ENCODE measurements at regions not wholly inside any gene's neighbourhood (a gene's known extent, or its start where the extent isn't known, plus 50 kb on each side); places are given as distances from the start of the nearest gene placed in this dataset.
"Not testable (repeated sequence)": the region's sequence is repeated elsewhere in the genome, so short reads cannot be mapped to it uniquely, and the experiment has no call there.

DNA sequence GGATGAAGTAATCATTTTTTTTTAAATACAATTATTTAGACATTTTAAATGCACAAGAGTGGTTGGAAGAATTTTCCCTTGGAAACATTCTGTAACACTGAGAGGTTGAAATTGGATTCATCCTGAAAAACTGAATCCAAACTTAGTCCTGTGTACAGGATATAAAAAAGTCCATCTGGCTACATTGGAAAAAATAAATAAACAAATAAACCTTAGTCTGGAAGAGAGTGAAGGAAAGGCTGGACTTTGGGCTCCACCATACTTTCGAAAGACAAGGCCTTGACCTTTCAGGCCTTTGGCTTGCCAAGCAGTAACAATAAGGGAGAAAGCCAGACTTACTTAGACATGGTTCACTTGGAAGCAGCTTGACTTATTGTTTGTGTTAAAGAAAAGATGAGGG lies 664.3 kb downstream of the TENT5A start:
- DNase-seq: no peak

DNA sequence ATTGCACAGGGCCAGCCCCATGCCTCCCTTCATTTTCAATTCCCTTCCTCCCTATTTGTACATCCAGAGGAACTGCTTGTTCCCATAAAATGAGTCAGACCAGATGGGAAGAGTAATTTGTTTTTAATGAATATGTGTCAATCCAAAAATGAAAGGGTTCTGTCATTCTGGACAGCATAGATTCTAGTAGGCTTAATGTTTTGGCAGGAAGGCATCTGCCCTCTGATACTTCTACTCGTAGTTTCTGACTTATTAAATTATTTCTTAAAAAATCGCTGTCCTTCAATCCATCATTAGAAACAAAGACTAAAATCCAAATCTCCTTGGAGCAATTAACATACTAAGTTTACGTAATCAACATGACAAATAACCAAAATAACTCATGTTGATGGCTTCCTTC lies 665.5 kb downstream of the TENT5A start:
- DNase-seq: no peak

DNA sequence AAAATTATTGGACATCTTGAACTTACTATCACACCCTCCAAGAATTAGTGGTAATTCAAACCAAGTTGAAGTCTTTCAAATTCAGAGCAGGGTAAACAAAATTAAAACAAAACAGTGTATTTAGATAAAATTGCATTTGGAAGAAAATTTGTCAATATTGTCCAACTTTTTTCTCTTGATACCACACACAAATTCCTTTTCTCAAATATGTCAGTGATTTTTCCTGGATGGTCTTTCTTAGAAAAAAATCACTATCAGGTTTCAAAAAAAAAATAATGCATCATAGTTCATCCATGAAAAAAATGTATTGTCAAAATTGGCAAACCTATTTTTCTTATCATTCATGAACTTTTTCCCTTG lies 667.1 kb downstream of the TENT5A start:
- no peak for DNase-seq

DNA sequence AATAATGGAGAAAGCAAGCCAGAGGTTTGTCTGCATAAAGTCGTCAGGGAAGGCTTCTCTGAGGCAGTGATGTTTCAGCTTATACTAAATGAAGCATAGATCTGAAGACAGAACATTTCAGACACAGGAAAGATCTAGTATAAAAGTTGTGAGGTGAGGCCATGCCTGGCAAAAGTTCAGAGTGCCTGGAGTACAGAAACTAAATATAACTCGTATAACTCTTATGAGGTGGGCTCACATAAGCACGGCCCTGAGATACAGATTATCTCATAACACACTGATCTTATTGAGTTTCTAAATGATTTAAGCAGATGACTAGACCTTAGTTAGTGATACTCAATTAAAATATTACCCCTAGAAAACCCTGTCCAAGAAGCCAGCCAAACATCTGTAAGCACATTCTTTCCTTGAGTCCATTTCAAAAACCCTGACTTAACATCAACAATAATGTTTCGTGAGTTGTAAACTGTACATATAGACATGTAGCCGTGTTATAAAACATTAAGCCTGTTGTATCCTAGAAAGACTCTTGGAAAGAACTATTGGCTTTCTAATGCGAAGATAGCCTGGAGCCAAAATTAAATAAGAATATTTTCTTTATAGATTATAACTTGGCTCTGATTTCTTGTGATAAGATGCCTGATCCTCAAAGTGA lies 667.6 kb downstream of the TENT5A start:
- no peak for DNase-seq

DNA sequence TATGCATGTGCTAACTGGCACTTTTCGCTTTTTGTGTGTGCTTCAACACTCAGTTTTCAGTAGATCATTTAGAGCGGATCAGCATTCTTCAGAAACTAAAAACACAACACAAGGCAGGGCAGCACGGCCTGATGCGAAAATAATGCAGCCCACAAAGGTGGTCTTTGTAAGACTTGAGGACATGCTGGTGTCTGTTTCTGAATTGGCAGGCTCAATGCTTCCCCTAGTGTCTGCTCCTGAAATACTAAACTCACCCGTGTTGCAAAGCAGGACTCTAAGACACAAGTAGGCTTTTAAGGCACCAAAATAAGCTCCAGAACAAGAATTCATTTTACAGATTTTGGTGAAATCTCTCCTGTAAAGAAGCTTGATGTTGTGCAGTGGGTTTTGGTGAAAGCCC lies 676.5 kb downstream of the TENT5A start:
- no peak for DNase-seq

DNA sequence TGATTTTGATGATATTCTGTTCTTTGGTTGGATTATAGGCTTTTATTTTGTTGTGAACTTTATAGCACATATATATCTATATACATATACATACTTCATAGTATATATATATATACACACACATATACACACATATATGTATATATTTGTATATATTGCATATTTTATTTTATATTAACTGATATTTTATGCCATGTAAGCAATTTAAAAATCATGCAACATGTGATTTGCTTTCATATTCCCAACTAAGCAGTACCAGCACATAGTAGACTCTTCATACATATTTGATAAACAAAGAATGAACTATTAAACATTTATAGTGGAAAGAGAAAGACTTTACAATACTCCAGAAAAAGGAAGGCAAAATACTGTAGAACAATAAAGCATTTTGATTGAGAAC lies 679.2 kb downstream of the TENT5A start:
- DNase-seq: no peak

DNA sequence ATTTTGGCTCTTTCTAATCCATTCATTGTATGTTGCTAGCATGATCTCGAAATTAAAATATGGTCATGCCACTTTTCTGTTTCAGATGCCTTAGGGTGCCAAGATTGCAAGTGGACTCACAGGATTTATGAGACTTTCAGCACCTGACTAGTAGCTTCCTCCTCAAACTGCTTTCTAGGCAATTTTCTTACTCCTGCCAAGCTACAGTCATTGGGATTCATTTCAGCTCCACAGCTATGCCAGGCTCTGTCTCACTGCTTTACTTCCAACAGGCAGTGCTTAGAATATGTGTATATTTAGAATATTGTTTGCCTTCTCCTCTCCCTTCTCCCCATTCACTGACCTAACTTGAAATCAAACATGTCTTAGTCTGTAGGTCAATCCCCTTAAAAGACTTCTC lies 681.4 kb downstream of the TENT5A start:
- DNase-seq: no peak

DNA sequence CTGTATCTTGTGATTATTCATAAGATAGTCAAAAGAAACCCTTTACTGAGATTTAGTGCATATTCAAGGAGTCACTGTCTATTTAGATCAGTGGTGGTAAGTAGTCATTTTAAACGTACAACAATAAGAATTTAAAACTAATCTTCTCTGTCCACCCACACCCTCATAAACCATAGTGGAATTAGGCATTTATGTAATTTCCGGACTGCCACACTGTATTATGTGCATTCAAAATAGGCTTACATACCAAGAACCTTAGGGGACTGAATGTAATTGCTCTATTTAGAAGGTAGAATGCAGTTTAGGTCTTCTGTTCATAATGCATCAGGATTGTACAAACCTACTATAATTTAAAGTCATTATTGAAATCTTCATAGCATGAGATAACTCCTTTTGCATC lies 685.4 kb downstream of the TENT5A start:
- no peak for DNase-seq

DNA sequence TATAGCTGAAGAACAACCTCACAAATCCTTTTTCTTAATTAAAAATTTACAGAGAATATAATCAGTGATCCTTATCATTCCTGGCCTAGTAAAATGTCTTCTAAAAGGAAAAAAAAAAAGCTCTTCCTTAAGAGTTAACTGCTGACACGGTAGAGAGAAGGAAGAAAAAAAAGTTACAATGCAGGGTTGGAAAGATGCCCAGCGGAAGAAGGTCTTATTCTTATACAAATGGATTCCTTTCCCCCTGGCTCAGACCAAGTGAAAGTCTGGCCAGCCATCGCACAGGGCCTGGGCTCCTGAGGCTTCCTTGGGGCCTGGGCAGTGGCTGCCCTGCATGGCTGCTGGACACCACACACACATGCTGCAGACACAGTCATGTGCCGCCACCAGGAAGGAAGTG lies 688.6 kb downstream of the TENT5A start:
- no peak for DNase-seq

DNA sequence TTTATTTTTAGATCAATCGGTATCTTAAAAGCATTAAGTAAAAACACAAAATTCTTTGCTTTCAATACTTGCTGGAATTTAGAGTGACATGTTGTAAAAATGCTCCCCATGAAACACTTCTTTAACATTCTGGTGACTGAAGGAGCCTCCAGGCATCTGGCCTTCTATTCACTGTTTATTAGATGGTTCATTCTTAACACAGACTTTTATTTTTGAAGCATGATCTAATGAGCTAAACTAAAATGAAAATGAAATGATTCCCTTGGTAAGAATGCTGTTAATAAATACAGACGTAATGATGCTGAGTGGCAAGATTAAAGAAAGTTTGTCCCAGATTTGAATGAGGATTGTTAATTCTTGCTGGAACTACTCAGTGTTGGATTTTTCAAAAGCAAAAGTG lies 698.4 kb downstream of the TENT5A start:
- no peak for DNase-seq

DNA sequence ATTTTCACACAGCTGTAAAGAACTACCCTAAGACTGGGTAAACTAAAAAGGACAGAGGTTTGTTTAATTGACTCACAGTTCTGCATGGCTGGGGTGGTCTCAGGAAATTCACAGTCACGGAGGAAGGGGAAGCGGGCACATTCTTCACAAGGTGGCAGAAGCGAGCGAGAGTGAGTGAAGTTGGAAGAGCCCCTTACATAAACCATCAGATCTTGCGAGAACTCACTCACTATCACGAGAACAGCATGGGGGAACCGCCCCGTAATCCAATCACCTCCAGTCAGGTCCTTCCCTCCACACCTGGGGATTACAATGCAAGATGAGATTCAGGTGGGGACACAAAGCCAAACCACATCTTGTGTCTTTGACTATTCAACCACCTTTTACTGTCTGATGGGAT lies 700.5 kb downstream of the TENT5A start:
- DNase-seq: no peak

DNA sequence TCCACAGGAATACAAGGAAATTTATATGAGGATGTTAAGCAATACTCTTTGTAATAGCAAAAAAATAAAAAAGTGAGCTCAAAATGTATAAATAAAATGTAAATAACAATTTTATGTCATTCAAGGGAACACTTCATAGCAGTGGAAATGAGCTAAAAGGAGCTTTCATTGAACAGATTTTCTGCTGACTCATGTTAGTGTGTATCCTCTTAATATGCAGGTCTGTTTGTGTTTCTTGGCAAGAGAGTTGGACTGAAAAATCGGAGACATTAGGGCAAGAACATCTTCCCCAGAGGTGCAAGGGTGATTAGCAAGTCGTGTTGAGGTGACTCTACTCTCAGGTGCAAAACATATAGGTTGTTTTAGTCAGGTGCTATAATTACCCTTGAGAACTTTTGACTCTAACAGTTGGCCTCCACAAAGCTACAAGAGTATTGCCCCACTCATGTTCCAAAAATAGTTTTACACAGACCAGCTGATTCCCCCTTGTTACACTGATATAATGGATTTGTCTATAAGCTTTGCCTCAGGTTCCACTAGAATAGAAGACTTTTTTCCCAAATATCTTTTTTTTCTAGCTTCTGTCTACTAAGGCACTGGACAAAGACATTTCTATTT lies 702.9 kb downstream of the TENT5A start:
- DNase-seq: no peak

DNA sequence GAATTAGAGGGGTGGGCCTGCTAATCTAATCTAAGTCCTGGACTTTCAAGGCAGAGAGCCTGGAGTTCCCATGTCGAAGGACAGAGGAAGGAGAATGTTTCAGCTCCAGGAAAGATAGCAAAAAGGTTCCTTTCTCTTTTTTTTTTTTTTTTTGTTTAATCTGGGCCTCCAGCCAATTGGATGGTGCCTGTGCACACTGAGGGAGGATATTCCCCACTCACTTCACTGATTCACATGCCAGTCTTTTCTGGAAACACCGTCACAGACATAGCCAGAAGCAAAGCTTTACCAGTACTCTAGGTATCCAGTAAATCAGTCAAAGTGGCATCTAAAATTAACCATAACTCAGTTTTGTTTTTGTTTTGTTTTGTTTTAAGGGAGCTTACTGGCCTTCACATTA lies 721.1 kb downstream of the TENT5A start:
- DNase-seq: no peak

DNA sequence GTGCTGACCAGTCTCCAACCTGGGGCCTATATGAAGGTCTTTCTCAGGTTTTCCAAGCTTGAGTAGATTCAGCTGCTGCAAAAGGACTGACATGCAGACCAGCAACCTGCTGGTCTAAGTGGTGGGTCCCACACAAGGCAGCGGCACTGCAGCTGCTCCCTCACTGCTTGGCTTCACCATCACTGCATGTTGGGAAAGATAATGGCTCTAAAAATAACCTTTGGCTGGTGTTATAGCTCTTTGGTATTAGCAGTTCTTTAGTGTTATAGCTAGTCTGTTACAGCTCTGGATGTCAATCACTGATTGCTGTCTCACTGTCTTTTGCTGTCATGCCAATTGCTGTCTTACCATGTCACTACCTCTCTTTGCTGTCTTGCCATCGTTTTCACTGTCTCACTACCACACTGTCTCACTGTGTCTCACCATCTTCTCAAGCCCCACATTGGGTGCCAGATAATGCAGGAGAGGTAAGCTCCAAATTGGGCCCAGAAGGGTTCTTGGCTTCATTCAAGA lies 726.4 kb downstream of the TENT5A start:
- DNase-seq: no peak

DNA sequence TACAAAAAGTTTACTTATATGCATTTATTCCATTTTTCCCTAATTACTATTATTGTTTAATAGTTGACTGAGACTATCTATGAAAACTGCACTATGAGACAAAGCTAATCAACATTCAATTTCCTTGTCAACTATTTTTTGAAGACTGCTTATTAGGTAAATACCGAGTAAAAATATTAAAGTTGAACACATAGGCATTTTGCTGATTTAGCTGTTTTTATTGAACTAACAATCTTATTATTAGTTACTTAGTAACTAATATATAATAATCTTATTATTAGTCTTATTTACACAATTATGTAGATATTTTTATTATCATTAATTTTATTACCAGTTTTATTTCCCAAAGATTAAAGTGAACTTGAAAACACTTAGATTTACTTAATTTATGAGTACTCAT lies 728.8 kb downstream of the TENT5A start:
- no peak for DNase-seq

DNA sequence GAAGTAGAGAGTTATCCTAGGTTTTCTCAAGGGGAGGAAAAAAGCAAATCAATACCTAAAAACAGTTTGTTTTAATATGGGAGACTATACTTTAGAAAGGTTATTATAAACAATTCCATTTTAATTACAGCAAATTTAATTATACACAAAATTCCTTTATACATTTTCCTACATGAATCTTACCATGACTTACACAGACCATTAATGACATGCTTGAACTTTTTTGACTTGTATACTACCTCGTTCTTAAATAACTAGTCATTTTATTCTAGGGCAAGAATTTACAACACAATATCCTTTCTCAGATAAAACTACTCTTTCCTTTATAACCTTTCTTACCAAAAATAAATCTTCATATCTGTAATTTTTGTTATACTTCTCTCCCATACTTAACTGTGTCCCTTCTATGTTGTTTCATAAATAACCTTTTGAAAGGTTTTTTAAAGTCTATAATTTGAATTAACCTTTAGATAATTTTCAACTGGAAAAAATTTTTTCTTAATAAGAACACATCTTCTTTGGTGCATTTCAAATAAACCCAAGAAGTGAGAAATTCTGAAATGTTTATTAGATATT lies 729.4 kb downstream of the TENT5A start:
- DNase-seq: no peak

DNA sequence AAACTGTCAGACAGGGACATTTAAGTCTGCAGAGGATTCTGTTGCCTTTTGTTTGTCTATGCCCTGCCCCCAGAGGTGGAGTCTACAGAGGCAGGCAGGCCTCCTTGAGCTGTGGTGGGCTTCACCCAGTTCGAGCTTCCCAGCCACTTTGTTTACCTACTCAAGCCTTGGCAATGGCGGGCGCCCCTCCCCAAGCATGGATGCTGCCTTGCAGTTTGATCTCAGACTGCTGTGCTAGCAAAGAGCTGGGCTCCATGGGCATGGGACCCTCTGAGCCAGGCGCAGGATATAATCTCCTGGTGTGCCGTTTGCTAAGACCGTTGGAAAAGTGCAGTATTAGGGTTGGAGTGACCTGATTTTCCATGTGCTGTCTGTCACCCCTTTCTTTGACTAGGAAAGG lies 734.9 kb downstream of the TENT5A start:
- not testable (repeated sequence) for DNase-seq

DNA sequence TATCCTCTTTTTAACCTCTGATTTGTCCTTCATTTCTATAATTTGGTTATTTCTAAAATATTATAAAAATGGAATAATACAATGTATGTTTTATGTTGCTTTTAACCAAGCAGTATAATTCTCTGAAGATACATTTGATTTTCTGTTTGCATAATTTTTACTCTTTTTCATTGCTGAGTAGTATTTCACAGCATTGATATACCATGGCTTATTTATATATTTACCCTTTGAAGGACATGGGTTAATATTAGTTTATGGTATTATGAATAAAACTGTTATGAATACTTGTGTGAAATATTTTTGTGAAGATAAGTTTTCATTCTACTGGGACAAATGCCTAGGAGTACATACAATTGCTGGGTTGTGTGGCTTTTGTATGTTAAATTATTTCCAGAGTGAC lies 748.6 kb downstream of the TENT5A start:
- DNase-seq: no peak

DNA sequence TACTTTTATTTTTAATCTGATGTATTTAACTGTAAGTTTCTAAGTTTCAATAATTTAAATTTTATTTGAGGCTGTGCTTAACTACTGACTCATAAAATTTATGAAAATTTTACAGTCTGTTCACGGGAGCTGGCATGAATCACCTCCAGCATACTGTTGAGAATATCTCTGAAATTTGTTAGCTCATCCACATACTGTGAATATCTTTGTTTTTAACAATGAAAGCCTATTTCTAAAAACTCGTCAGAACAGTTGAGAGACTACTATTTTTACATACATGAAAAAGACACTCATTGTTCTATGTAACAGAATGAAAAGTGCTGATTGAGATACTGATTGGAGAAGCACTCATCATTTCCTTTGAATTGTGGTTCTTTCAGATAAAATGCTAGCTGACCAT lies 749.3 kb downstream of the TENT5A start:
- DNase-seq: no peak

DNA sequence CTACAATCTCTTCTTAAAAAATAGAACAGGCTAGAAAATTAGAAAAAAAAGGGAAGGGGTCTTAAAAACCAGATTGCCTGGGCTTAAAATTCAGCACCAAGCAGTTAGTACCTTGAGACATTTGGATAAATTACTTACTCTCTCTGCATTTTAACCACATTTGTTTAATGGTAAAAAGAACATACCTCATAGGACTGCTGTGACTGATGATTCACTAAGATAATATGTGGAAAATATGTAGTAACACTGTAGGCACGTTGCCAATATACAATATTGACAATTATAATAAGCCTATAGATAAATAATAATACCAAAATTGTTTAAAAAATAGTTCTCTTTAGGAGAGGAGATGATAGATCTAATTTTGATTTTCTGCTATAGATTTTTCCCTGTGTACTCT lies 750.4 kb downstream of the TENT5A start:
- DNase-seq: no peak

DNA sequence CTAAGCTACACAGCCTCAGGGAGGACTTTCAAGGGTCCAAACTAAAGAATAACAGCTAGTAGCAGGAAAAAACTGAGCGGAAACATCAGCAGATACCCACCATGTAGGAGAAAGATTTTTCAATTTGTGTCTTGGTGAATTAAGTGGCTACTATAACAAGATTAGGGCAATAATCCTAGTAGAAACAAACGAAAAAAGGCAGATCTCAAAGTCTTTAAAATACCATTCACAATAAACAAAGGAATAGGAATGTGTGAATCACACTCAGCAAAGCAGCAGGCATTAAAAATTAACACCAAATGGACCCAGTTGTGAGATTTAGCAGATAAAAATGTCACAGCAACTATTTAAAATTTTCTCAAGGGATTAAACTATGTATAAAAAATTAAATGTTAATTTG lies 761.2 kb downstream of the TENT5A start:
- DNase-seq: no peak

DNA sequence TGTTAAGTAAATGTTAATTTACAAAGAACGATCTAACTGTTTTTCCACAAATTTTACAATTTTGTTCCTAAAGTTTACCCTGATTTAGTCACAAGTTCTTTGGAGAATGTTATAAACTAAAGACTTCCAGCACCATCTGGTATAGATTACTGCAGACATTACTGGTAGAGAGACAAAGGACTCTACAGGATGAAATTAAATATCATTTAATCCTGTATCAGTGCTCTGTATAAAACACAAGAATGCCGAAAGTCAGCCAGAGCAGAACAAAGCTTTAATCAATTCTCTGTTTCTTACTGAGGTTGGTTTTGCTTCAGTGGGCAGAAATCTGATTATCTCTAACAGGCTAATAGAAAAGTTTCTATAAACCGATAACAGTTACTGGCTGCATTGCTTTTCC lies 763.6 kb downstream of the TENT5A start:
- no peak for DNase-seq

DNA sequence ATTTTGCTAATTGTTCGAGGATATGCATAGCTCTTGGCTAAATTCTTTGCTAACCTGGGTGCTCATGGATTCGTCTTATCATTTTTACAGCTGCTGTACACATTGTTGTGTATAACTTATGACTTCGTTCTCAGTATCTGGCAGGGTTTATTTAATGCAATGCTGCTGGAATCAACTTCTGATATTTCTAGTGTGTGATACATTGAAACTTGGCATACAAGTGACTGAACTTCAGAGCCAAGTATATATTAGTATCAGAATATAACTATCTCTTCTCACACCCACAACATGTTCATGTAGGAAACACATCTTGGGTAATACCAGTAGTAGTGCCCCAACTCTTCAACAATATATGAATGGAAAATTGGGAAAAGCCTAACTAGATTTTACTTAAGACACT lies 764.2 kb downstream of the TENT5A start:
- DNase-seq: no peak

DNA sequence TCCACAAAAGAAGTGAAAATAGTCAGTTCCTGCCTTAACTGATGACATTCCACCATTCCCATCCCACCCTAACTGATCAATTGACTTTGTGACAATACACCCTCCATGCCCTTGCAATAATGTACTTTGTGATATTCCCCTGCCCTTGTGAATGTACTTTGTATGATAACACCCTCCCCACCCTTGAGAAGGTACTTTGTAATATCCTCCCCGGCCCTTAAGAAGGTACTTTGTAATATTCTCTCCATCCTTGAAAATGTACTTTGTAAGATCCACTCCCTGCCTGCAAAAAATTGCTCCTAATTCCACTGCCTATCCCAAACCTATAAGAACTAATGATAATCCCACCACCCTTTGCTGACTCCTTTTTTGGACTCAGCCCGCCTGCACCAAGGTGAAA lies 771.3 kb downstream of the TENT5A start:
- DNase-seq: not testable (repeated sequence)

DNA sequence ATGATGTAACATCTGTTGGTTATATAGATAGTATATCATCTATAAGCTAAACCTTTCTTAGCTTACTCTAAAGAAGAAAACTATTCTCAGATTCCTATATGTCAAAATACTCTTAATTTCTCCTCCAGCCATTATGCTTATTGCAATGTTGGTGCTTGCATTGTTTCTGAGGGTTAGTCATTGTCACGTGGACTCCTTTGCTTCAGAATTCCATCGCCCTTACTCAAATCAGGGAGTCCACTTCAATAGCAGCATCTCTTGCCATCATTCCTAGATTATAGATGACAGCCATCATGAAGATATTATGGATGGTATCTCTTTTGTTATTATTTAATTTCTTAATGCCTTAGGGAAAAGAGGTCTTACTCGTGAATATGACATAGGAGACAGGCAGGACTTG lies 776.1 kb downstream of the TENT5A start:
- DNase-seq: no peak

All from NCI-H748 treated with DMSO at 0.1 percent for 48 hours (cell line).